Breast epithelium (tissue), 4 donors: ENCODE measurements at regions not wholly inside any gene's neighbourhood (a gene's known extent, or its start where the extent isn't known, plus 50 kb on each side); places are given as distances from the start of the nearest gene placed in this dataset.

ENCODE experiments used
- DNase-seq, 2 donors: peaks; one replicate each; pipeline ENCODE4 v3.0.0-alpha.2; 2019; ENCODE audit warnings: low spot score in 2 of 2
- H3K27ac ChIP-seq, 2 donors: fragments of 200-600 bp; sonication (generic) in 1 of 2; one replicate each; pipeline ENCODE4 v1.5.1; 2016 to 2019; ENCODE audit warnings: mild to moderate bottlenecking in 1 of 2
- H3K27me3 ChIP-seq, 2 donors: fragments of 200-600 bp; sonication (generic) in 1 of 2; one replicate each; pipeline versions ENCODE4 v1.5.1 to v1.6.0; 2017 to 2019; ENCODE audit warnings: control low read depth in 1 of 2, mild to moderate bottlenecking in 1 of 2
- H3K36me3 ChIP-seq: fragments of 200-600 bp; one replicate; pipeline ENCODE4 v1.5.1; 2019
- H3K4me1 ChIP-seq, 2 donors: fragments of 200-600 bp; sonication (generic); one replicate each; pipeline ENCODE4 v1.5.1; 2016 to 2019; ENCODE audit warnings: control low read depth in 1 of 2
- H3K4me3 ChIP-seq, 3 donors: fragments of 200-600 bp; sonication (generic); 1 replicate in 2 of 3; 2 replicates in 1 of 3; pipeline ENCODE4 v1.5.1; 2016 to 2019; ENCODE audit warnings: mild to moderate bottlenecking in 3 of 3, moderate library complexity in 2 of 3
- H3K9me3 ChIP-seq, 2 donors: fragments of 200-600 bp; sonication (generic) in 1 of 2; one replicate each; pipeline ENCODE4 v1.5.1; 2016 to 2019; ENCODE audit warnings: control low read depth in 1 of 2
- POLR2A ChIP-seq: fragments of 450-650 bp; IDR thresholded peaks from one replicate; pipeline ENCODE4 v1.6.1; 2016; ENCODE audit warnings: antibody characterized with exemption, mild to moderate bottlenecking, moderate library complexity
- POLR2AphosphoS5 ChIP-seq, 3 donors: sonication (generic); formaldehyde crosslinking; IDR thresholded peaks; one replicate each; pipeline ENCODE4 v1.6.1; 2017; ENCODE audit warnings: antibody characterized with exemption in 3 of 3
- intact Hi-C: fragments of 100-400 bp; cut with DNase I; formaldehyde crosslinking; loops from one replicate; pipeline ENCODE4 v1.15.1; 2023; ENCODE audit warnings: low total_unique reads
- TF ChIP-seq, protein P1 (sequence below), 3 donors: fragments of 450-650 bp; IDR thresholded peaks; one replicate each; pipeline ENCODE4 v1.5.1; 2016 to 2017; ENCODE audit warnings: antibody characterized with exemption in 3 of 3, mild to moderate bottlenecking in 3 of 3, moderate library complexity in 3 of 3

DNA sequence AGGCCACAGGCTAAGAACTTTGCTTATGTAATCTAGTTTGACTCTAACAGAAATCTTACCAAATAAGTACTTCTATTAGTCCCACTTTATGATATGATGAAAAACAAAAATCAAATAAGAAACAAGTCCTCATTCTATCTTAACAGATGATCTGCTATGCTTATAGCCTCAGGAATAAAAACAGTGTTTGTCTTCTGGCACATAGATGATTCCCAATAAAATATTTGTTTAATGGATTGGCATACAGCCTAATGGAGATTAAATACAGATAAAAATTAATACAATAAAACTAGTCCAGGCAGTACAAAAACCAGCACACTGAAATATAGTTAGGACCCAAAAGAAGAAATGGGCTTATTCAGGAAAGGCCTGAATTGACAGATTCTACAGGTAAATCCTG is 971.4 kb upstream of the WWC1 start:
- no peaks in the 10 kb centered on the region for H3K27me3 ChIP-seq
- no peaks in the 10 kb centered on the region for H3K9me3 ChIP-seq
- no peaks in the 10 kb centered on the region for H3K4me1 ChIP-seq
- no peak for TF ChIP-seq POLR2A
- TF ChIP-seq POLR2AphosphoS5 (IDR thresholded peaks at IDR 0.05): no peak
- TF ChIP-seq, protein P1, sequence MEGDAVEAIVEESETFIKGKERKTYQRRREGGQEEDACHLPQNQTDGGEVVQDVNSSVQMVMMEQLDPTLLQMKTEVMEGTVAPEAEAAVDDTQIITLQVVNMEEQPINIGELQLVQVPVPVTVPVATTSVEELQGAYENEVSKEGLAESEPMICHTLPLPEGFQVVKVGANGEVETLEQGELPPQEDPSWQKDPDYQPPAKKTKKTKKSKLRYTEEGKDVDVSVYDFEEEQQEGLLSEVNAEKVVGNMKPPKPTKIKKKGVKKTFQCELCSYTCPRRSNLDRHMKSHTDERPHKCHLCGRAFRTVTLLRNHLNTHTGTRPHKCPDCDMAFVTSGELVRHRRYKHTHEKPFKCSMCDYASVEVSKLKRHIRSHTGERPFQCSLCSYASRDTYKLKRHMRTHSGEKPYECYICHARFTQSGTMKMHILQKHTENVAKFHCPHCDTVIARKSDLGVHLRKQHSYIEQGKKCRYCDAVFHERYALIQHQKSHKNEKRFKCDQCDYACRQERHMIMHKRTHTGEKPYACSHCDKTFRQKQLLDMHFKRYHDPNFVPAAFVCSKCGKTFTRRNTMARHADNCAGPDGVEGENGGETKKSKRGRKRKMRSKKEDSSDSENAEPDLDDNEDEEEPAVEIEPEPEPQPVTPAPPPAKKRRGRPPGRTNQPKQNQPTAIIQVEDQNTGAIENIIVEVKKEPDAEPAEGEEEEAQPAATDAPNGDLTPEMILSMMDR (IDR thresholded peaks at IDR 0.05): no peak
- no peak overlapping the region for H3K27ac ChIP-seq
- intact Hi-C loops: no loop called here
- H3K4me3 ChIP-seq: no peak overlapping the region
- no peak for DNase-seq
- no peaks in the 10 kb centered on the region for H3K36me3 ChIP-seq

- intact Hi-C loops: no loop called here
- TF ChIP-seq, protein P1 (IDR thresholded peaks at IDR 0.05): no peak
- H3K4me3 ChIP-seq: no peak overlapping the region
Measured at GRCh38 chr5:167332309-167332708, 959.1 kb upstream of the WWC1 start.

DNA sequence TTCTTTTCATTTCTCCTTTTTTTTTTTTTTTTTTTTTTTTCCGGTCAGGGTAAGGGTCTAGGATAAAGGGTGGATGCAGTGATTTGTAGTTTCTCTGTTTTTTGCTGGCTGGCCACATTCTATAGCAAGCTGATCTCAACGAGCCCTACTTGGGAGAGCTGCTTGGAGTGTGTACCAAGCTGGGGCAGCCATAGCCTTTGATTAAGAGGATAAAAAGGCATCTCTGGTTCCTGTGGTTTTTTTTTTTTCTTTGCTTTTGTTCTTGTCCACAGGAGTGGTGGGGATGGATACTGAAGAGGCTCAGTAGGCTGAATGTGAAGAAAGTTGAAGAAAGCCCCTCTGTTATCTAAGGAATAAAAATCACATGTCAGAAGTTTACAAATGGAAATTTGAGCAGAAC is 955.3 kb upstream of the WWC1 start:
- no peak for TF ChIP-seq POLR2A
- TF ChIP-seq POLR2AphosphoS5 (IDR thresholded peaks at IDR 0.05): no peak
- TF ChIP-seq, protein P1 (IDR thresholded peaks at IDR 0.05): no peak
- Histone ChIP-seq H3K4me3 (no peak overlapping the region), H3K36me3 (no peaks in the 10 kb centered on the region)

More at GRCh38 chr5:167332309-167332708, 959.1 kb upstream of the WWC1 start:
- H3K36me3 ChIP-seq: no peaks in the 10 kb centered on the region
- no peaks in the 10 kb centered on the region for H3K27me3 ChIP-seq
- H3K9me3 ChIP-seq: no peaks in the 10 kb centered on the region
- H3K4me1 ChIP-seq: no peaks in the 10 kb centered on the region
- no peak for DNase-seq
- no peak overlapping the region for H3K27ac ChIP-seq

GRCh38 chr5:167339205-167339604 is 952.2 kb upstream of the WWC1 start:
- DNase-seq: no peak
- intact Hi-C loops: no loop called here
- Histone ChIP-seq H3K4me3 (no peak overlapping the region), H3K4me1 (no peaks in the 10 kb centered on the region), H3K36me3 (no peaks in the 10 kb centered on the region), H3K27me3 (no peaks in the 10 kb centered on the region), H3K27ac (no peak overlapping the region), H3K9me3 (no peaks in the 10 kb centered on the region)
- TF ChIP-seq, protein P1 (IDR thresholded peaks at IDR 0.05): no peak
- no peak for TF ChIP-seq POLR2AphosphoS5 (IDR thresholded peaks at IDR 0.05)
- no peak for TF ChIP-seq POLR2A

More for the DNA sequence above, 955.3 kb upstream of the WWC1 start:
- H3K27ac ChIP-seq: no peak overlapping the region
- DNase-seq: no peak
- intact Hi-C loops: no loop called here
- H3K27me3 ChIP-seq: no peaks in the 10 kb centered on the region
- no peaks in the 10 kb centered on the region for H3K9me3 ChIP-seq
- no peaks in the 10 kb centered on the region for H3K4me1 ChIP-seq

DNA sequence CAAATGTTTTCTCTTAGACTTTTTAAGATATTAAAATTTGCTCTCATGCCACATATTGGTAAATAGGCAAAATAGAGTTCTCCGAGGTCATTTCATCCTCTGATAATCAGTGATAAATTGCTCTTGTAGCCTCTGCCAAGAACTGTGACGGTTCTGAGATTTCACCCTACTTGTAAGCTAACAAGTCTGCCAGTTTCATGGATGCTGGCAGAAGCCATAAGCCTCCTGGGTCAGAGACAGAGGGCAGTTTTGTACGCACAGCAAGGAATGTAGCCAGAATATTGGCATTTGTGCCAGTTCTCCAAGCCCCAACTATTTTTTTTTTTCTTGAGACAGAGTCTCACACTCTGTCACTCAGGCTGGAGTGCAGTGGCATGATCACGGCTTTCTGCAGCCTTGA is 945.0 kb upstream of the WWC1 start:
- intact Hi-C loops: no loop called here
- TF ChIP-seq POLR2AphosphoS5 (IDR thresholded peaks at IDR 0.05) (no peak), POLR2A (no peak)
- TF ChIP-seq, protein P1 (IDR thresholded peaks at IDR 0.05): no peak
- no peak overlapping the region for H3K4me3 ChIP-seq
- DNase-seq: no peak
- no peaks in the 10 kb centered on the region for H3K36me3 ChIP-seq
- no peaks in the 10 kb centered on the region for H3K4me1 ChIP-seq
- H3K27ac ChIP-seq: no peak overlapping the region
- H3K9me3 ChIP-seq: no peaks in the 10 kb centered on the region
- H3K27me3 ChIP-seq: no peaks in the 10 kb centered on the region
